RWPE2 (cell line): ENCODE measurements at regions not wholly inside any gene's neighbourhood (a gene's known extent, or its start where the extent isn't known, plus 50 kb on each side); places are given as distances from the start of the nearest gene placed in this dataset.

Experiments used
- ATAC-seq: fragments of 200-7000 bp; cut with Tn5 transposase; 3 replicates; pipeline ENCODE4 v1.9.1; 2021; ENCODE audit warnings: low read depth
- DNase-seq: peaks from one replicate; pipeline ENCODE4 v3.0.0-alpha.2; 2020; ENCODE audit warnings: low spot score
- H3K27ac ChIP-seq: fragments of 450-650 bp; 2 replicates; pipeline ENCODE4 v1.5.1; 2017; ENCODE audit warnings: mild to moderate bottlenecking; ENCODE audit not compliant: poor library complexity, severe bottlenecking
- H3K27me3 ChIP-seq: fragments of 250-450 bp; sonication (Bioruptor Pico); 2 replicates; pipeline ENCODE4 v1.5.1; 2021; ENCODE audit warnings: mild to moderate bottlenecking, moderate library complexity; ENCODE audit not compliant: insufficient read depth, poor library complexity, severe bottlenecking
- H3K36me3 ChIP-seq: fragments of 250-450 bp; sonication (Bioruptor Pico); 2 replicates; pipeline ENCODE4 v1.5.1; 2020; ENCODE audit warnings: low read depth, mild to moderate bottlenecking, moderate library complexity
- H3K4me1 ChIP-seq: fragments of 250-450 bp; sonication (Bioruptor Pico); 2 replicates; pipeline ENCODE4 v1.5.1; 2021; ENCODE audit warnings: mild to moderate bottlenecking, moderate library complexity; ENCODE audit not compliant: insufficient read depth, poor library complexity, severe bottlenecking
- H3K4me3 ChIP-seq: fragments of 250-450 bp; sonication (Bioruptor Pico); 2 replicates; pipeline ENCODE4 v1.5.1; 2021; ENCODE audit warnings: mild to moderate bottlenecking, moderate library complexity; ENCODE audit not compliant: severe bottlenecking
- H3K9me3 ChIP-seq: fragments of 250-450 bp; sonication (Bioruptor Pico); 2 replicates; pipeline ENCODE4 v1.5.1; 2021; ENCODE audit warnings: mild to moderate bottlenecking, moderate library complexity; ENCODE audit not compliant: severe bottlenecking
- TF ChIP-seq, protein P1 (sequence below): fragments of 450-650 bp; IDR thresholded peaks from one replicate; pipeline ENCODE4 v1.5.1; 2017; ENCODE audit warnings: mild to moderate bottlenecking, moderate library complexity; ENCODE audit not compliant: poor library complexity, severe bottlenecking

DNA sequence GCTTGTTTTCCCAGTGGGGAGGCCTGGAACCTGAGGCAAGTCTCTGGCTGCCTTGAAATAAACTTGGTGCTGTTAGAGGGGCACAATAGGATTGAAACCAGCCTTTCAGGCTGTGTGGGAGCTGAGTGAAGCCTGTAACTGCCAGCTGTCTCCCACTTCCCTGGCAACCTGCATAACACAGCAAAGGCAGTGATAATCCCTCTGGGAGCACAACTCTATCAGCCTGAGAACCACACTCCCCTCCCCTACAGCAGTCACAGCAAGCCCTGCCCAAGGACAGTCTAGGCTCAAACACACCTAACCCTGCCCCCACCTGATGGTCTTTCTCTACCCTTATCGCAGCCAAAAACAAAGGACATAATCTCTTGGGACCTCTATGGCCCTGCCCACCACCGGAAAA, 683.8 kb upstream of the ATXN8OS start:
- H3K9me3 ChIP-seq = no peaks in the 10 kb centered on the region
- no peaks in the 10 kb centered on the region for H3K36me3 ChIP-seq
- ATAC-seq (no peak), DNase-seq (no peak)
- TF ChIP-seq, protein P1, sequence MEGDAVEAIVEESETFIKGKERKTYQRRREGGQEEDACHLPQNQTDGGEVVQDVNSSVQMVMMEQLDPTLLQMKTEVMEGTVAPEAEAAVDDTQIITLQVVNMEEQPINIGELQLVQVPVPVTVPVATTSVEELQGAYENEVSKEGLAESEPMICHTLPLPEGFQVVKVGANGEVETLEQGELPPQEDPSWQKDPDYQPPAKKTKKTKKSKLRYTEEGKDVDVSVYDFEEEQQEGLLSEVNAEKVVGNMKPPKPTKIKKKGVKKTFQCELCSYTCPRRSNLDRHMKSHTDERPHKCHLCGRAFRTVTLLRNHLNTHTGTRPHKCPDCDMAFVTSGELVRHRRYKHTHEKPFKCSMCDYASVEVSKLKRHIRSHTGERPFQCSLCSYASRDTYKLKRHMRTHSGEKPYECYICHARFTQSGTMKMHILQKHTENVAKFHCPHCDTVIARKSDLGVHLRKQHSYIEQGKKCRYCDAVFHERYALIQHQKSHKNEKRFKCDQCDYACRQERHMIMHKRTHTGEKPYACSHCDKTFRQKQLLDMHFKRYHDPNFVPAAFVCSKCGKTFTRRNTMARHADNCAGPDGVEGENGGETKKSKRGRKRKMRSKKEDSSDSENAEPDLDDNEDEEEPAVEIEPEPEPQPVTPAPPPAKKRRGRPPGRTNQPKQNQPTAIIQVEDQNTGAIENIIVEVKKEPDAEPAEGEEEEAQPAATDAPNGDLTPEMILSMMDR = no peak
- H3K4me1 ChIP-seq = no peaks in the 10 kb centered on the region
- no peak overlapping the region for H3K4me3 ChIP-seq
- no peak overlapping the region for H3K27ac ChIP-seq
- no peaks in the 10 kb centered on the region for H3K27me3 ChIP-seq

DNA sequence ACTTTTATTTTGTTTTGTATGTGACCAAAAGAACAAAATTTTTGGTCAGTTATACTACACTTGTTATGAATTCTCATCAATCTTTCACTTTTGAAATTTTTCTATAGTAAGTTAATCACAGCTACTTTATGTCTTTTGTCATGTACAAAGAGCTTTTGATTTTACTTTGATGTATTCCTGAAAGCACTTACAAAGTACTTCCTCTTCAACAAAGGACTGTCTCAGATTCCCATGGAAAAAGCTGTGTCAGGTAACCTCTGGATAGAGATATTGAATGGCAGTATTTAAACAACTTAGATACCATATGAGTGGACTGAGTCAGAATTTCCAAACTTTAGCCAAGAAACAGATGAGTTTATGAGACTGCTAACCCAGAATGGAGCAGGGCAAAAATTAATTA, 689.3 kb upstream of the ATXN8OS start:
- no peak overlapping the region for H3K27ac ChIP-seq

DNA sequence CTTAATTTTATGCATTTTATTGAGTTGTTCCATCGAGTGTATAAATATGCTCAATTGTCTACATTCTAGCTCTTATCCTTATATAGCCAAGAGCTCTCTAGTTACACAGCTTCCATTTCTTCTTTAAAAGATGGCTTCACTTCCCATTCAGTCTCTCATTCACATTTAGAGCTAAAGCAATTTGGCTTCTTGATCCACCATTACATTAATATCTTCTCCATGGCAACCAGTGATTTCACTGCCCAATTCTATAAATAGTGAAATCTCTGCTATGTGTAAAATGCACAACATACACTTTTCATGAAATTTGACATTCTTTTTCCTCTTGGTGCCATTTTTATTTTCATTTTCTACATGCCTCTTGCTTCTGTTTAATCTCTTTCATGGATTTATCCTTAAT, 696.9 kb upstream of the ATXN8OS start:
- Histone ChIP-seq H3K4me3 (no peak overlapping the region), H3K4me1 (no peaks in the 10 kb centered on the region), H3K36me3 (no peaks in the 10 kb centered on the region), H3K27ac (no peak overlapping the region), H3K27me3 (no peaks in the 10 kb centered on the region), H3K9me3 (no peaks in the 10 kb centered on the region)
- no peak for DNase-seq
- ATAC-seq = no peak
- TF ChIP-seq, protein P1 = no peak

More for the DNA sequence above, 689.3 kb upstream of the ATXN8OS start:
- ATAC-seq (no peak), DNase-seq (no peak)
- TF ChIP-seq, protein P1 = no peak
- H3K4me1 ChIP-seq = no peaks in the 10 kb centered on the region
- no peaks in the 10 kb centered on the region for H3K27me3 ChIP-seq
- H3K4me3 ChIP-seq = no peak overlapping the region
- H3K9me3 ChIP-seq = no peaks in the 10 kb centered on the region
- H3K36me3 ChIP-seq = no peaks in the 10 kb centered on the region

DNA sequence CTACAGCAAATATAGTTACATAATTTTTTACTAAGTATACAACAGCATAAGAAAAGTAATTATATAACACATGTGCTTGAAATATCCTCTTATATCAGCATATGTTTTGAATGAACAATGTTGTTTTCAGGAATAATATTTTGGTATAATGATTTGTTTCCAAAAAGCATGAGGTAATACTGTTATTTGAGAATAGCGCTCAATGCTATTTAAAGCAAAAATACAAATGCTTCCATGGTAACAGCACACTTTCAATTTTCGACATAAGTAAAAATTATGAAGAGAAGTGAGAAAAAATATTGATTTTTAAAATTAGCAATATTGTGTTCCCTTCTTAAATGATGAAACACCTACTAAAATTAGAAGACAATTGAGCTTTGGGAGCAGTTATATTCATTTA, 715.9 kb upstream of the ATXN8OS start:
- DNase-seq (no peak), ATAC-seq (no peak)
- Histone ChIP-seq H3K4me1 (no peaks in the 10 kb centered on the region), H3K9me3 (no peaks in the 10 kb centered on the region), H3K27me3 (no peaks in the 10 kb centered on the region), H3K27ac (no peak overlapping the region), H3K36me3 (no peaks in the 10 kb centered on the region), H3K4me3 (no peak overlapping the region)
- TF ChIP-seq, protein P1 = no peak

- DNase-seq (no peak), ATAC-seq (no peak)
- no peaks in the 10 kb centered on the region for H3K36me3 ChIP-seq
- no peaks in the 10 kb centered on the region for H3K4me1 ChIP-seq
- no peak overlapping the region for H3K27ac ChIP-seq
- TF ChIP-seq, protein P1 = no peak
- H3K9me3 ChIP-seq = no peaks in the 10 kb centered on the region
- no peak overlapping the region for H3K4me3 ChIP-seq
- no peaks in the 10 kb centered on the region for H3K27me3 ChIP-seq
Observed at GRCh38 chr13:69389899-69390298, 717.7 kb upstream of the ATXN8OS start.
